OCI-LY3 (cell line): ENCODE measurements at regions not wholly inside any gene's neighbourhood (a gene's known extent, or its start where the extent isn't known, plus 50 kb on each side); places are given as distances from the start of the nearest gene placed in this dataset.
"Not testable (repeated sequence)": the region's sequence is repeated elsewhere in the genome, so short reads cannot be mapped to it uniquely, and the experiment has no call there.

Experiments used
- H2AFZ ChIP-seq: fragments of 200-600, 300-600 bp; shearing (Covaris generic); 2 replicates; pipeline ENCODE4 v1.6.0; 2014; ENCODE audit warnings: antibody characterized with exemption, low read depth, low read length
- H3K27ac ChIP-seq: fragments of 200-600, 300-600 bp; sonication (generic); 2 replicates; pipeline ENCODE4 v1.5.1; 2014; ENCODE audit warnings: mild to moderate bottlenecking, low read length, moderate library complexity, mixed read lengths
- H3K27me3 ChIP-seq: fragments of 200-600, 300-600 bp; sonication (generic); 2 replicates; pipeline ENCODE4 v1.6.1; 2014; ENCODE audit warnings: low read depth, low read length, mixed read lengths
- H3K36me3 ChIP-seq: fragments of 200-600, 300-600 bp; sonication (generic); replicated peaks from 2 replicates; pipeline ENCODE3; 2014; ENCODE audit warnings: low read depth, low read length, mixed read lengths
- H3K4me1 ChIP-seq: fragments of 300-600, 200-600 bp; sonication (generic); 2 replicates; pipeline ENCODE4 v1.6.1; 2014; ENCODE audit warnings: low read length, mixed read lengths
- H3K4me2 ChIP-seq: fragments of 200-600, 300-600 bp; sonication (generic); 2 replicates; pipeline ENCODE4 v1.6.1; 2014; ENCODE audit warnings: low read length, mixed read lengths
- H3K4me3 ChIP-seq: fragments of 300-600, 200-600 bp; sonication (generic); 2 replicates; pipeline ENCODE4 v1.5.1; 2014; ENCODE audit warnings: antibody characterized with exemption, mild to moderate bottlenecking, low read length, moderate library complexity
- H3K79me2 ChIP-seq: fragments of 300-600, 200-600 bp; shearing (Covaris generic); 2 replicates; pipeline ENCODE4 v1.6.1; 2014; ENCODE audit warnings: mild to moderate bottlenecking, low read length, mixed read lengths
- H3K9ac ChIP-seq: fragments of 300-600, 200-600 bp; shearing (Covaris generic); 2 replicates; pipeline ENCODE4 v1.6.0; 2014; ENCODE audit warnings: mild to moderate bottlenecking, low read length, moderate library complexity
- H3K9me3 ChIP-seq: fragments of 200-600, 300-600 bp; shearing (Covaris generic); 2 replicates; pipeline ENCODE4 v1.6.1; 2014; ENCODE audit warnings: low read length, mixed read lengths; ENCODE audit not compliant: insufficient read depth
- H4K20me1 ChIP-seq: fragments of 200-600, 300-600 bp; sonication (generic); 2 replicates; pipeline ENCODE4 v1.6.1; 2016; ENCODE audit warnings: low read length, mixed read lengths; ENCODE audit not compliant: insufficient read depth
- CTCF ChIP-seq: fragments of 200-600, 300-600 bp; sonication (generic); IDR thresholded peaks from 2 replicates; pipeline ENCODE4 v1.5.1; 2014; ENCODE audit warnings: antibody characterized with exemption, low read length, low read depth
- EZH2phosphoT487 ChIP-seq: fragments of 200-600 bp; shearing (Covaris generic); IDR thresholded peaks from 2 replicates; pipeline ENCODE4 v1.6.1; 2018; ENCODE audit warnings: antibody characterized with exemption, mixed run types, low read depth

GRCh38 chrX:131649741-131650140 is 105.9 kb downstream of the OR13H1 start:
- H3K4me3 ChIP-seq, result no peak overlapping the region
- H3K9me3 ChIP-seq, result no peaks in the 10 kb centered on the region
- H3K27ac ChIP-seq, result no peak overlapping the region
- H3K36me3 ChIP-seq, result no peaks in the 10 kb centered on the region
- H3K4me1 ChIP-seq, result peaks cover 10% of the 10 kb centered on the region
- no peaks in the 10 kb centered on the region for H3K27me3 ChIP-seq
- no peak overlapping the region for H2AFZ ChIP-seq
- TF ChIP-seq EZH2phosphoT487 (no peak), CTCF (no peak)
- no peaks in the 10 kb centered on the region for H3K79me2 ChIP-seq
- H3K4me2 ChIP-seq, result no peak overlapping the region
- H4K20me1 ChIP-seq, result no peaks in the 10 kb centered on the region
- no peak overlapping the region for H3K9ac ChIP-seq

GRCh38 chrX:131650637-131651410 is 107.0 kb downstream of the OR13H1 start:
- Histone ChIP-seq H3K79me2 (no peaks in the 10 kb centered on the region), H3K27ac (no peak overlapping the region), H3K9ac (no peak overlapping the region), H3K36me3 (no peaks in the 10 kb centered on the region), H3K4me3 (no peak overlapping the region), H3K4me2 (no peak overlapping the region), H4K20me1 (no peaks in the 10 kb centered on the region), H3K4me1 (peaks cover 10% of the 10 kb centered on the region), H3K9me3 (no peaks in the 10 kb centered on the region), H3K27me3 (no peaks in the 10 kb centered on the region), H2AFZ (no peak overlapping the region)
- TF ChIP-seq EZH2phosphoT487 (no peak), CTCF (no peak)

GRCh38 chrX:131663726-131664125 is 119.9 kb downstream of the OR13H1 start:
- H3K36me3 ChIP-seq, H3K4me1 ChIP-seq, H3K79me2 ChIP-seq, H3K27ac ChIP-seq, H3K4me3 ChIP-seq, H3K9ac ChIP-seq, H3K9me3 ChIP-seq, H3K4me2 ChIP-seq, H4K20me1 ChIP-seq, H3K27me3 ChIP-seq, H2AFZ ChIP-seq: not testable (repeated sequence)

GRCh38 chrX:131671735-131672134 is 127.9 kb downstream of the OR13H1 start:
- Histone ChIP-seq H2AFZ (no peak overlapping the region), H3K4me3 (no peak overlapping the region), H3K9me3 (no peaks in the 10 kb centered on the region), H4K20me1 (no peaks in the 10 kb centered on the region), H3K36me3 (no peaks in the 10 kb centered on the region), H3K79me2 (no peaks in the 10 kb centered on the region), H3K27me3 (no peaks in the 10 kb centered on the region), H3K4me2 (no peak overlapping the region), H3K27ac (no peak overlapping the region), H3K9ac (no peak overlapping the region), H3K4me1 (no peaks in the 10 kb centered on the region)
- TF ChIP-seq EZH2phosphoT487, result no peak
- TF ChIP-seq CTCF, result no peak
